MG63 (cell line): ENCODE measurements at regions not wholly inside any gene's neighbourhood (a gene's known extent, or its start where the extent isn't known, plus 50 kb on each side); places are given as distances from the start of the nearest gene placed in this dataset.

ENCODE experiments used
- DNase-seq: peaks from one replicate; pipeline ENCODE4 v3.0.0-alpha.2; 2020
- H3K27me3 ChIP-seq: fragments of 250-450 bp; sonication (Bioruptor Pico); 2 replicates; pipeline ENCODE4 v1.5.1; 2020; ENCODE audit warnings: mild to moderate bottlenecking, moderate library complexity
- H3K36me3 ChIP-seq: fragments of 250-450 bp; sonication (Bioruptor Pico); 2 replicates; pipeline ENCODE4 v1.5.1; 2020; ENCODE audit warnings: mild to moderate bottlenecking, moderate library complexity
- H3K4me3 ChIP-seq: fragments of 250-450 bp; sonication (Bioruptor Pico); 2 replicates; pipeline ENCODE4 v1.5.1; 2020; ENCODE audit warnings: mild to moderate bottlenecking, moderate library complexity
- H3K9me3 ChIP-seq: fragments of 250-450 bp; sonication (Bioruptor Pico); 2 replicates; pipeline ENCODE4 v1.5.1; 2020; ENCODE audit warnings: mild to moderate bottlenecking, moderate library complexity

GRCh38 chr2:12795851-12796250, 79.1 kb downstream of the TRIB2 start:
- Histone ChIP-seq H3K27me3 (no peaks in the 10 kb centered on the region), H3K36me3 (no peaks in the 10 kb centered on the region), H3K9me3 (peaks cover 35% of the 10 kb centered on the region), H3K4me3 (no peak overlapping the region)
- DNase-seq: no peak

GRCh38 chr2:12796657-12797056, 79.9 kb downstream of the TRIB2 start:
- Histone ChIP-seq H3K36me3 (no peaks in the 10 kb centered on the region), H3K9me3 (peaks cover 42% of the 10 kb centered on the region), H3K27me3 (no peaks in the 10 kb centered on the region), H3K4me3 (no peak overlapping the region)
- DNase-seq: no peak

- Histone ChIP-seq H3K9me3 (peaks cover 49% of the 10 kb centered on the region), H3K4me3 (no peak overlapping the region), H3K36me3 (no peaks in the 10 kb centered on the region), H3K27me3 (no peaks in the 10 kb centered on the region)
- no peak for DNase-seq
Observed at GRCh38 chr2:12797815-12798214, 81.1 kb downstream of the TRIB2 start.

- peaks cover 40% of the 10 kb centered on the region for H3K9me3 ChIP-seq
- no peaks in the 10 kb centered on the region for H3K36me3 ChIP-seq
- no peak overlapping the region for H3K4me3 ChIP-seq
- DNase-seq: no peak
- H3K27me3 ChIP-seq: no peaks in the 10 kb centered on the region
Observed at GRCh38 chr2:12803607-12804006, 86.9 kb downstream of the TRIB2 start.

- DNase-seq: no peak
- no peak overlapping the region for H3K4me3 ChIP-seq
- peaks cover 33% of the 10 kb centered on the region for H3K9me3 ChIP-seq
- H3K36me3 ChIP-seq: no peaks in the 10 kb centered on the region
- H3K27me3 ChIP-seq: no peaks in the 10 kb centered on the region
Observed at GRCh38 chr2:12804091-12804856, 87.5 kb downstream of the TRIB2 start.

GRCh38 chr2:12805033-12805432, 88.3 kb downstream of the TRIB2 start:
- no peak for DNase-seq
- H3K27me3 ChIP-seq: no peaks in the 10 kb centered on the region
- no peak overlapping the region for H3K4me3 ChIP-seq
- H3K36me3 ChIP-seq: no peaks in the 10 kb centered on the region
- H3K9me3 ChIP-seq: peaks cover 31% of the 10 kb centered on the region

GRCh38 chr2:12806549-12807242, 90.0 kb downstream of the TRIB2 start:
- H3K27me3 ChIP-seq: no peaks in the 10 kb centered on the region

GRCh38 chr2:12807907-12808810, 91.4 kb downstream of the TRIB2 start:
- no peak for DNase-seq
- Histone ChIP-seq H3K4me3 (no peak overlapping the region), H3K36me3 (no peaks in the 10 kb centered on the region), H3K9me3 (no peaks in the 10 kb centered on the region; the same call in 1 of the 2 replicates), H3K27me3 (no peaks in the 10 kb centered on the region)

More at GRCh38 chr2:12806549-12807242, 90.0 kb downstream of the TRIB2 start:
- Histone ChIP-seq H3K36me3 (no peaks in the 10 kb centered on the region), H3K9me3 (peaks cover 15% of the 10 kb centered on the region), H3K4me3 (no peak overlapping the region)
- DNase-seq: no peak

GRCh38 chr2:12809526-12809925, 92.8 kb downstream of the TRIB2 start:
- peak; percentile 50 for DNase-seq
- no peaks in the 10 kb centered on the region for H3K27me3 ChIP-seq
- H3K9me3 ChIP-seq: no peaks in the 10 kb centered on the region; the same call in 1 of the 2 replicates
- no peak overlapping the region for H3K4me3 ChIP-seq
- H3K36me3 ChIP-seq: no peaks in the 10 kb centered on the region

- Histone ChIP-seq H3K9me3 (peaks cover 4% of the 10 kb centered on the region), H3K36me3 (peaks cover 3% of the 10 kb centered on the region), H3K4me3 (no peak overlapping the region), H3K27me3 (no peaks in the 10 kb centered on the region)
- DNase-seq: no peak
Observed at GRCh38 chr2:12811916-12812315, 95.2 kb downstream of the TRIB2 start.

- peaks cover 11% of the 10 kb centered on the region for H3K36me3 ChIP-seq
- no peak for DNase-seq
- no peak overlapping the region for H3K4me3 ChIP-seq
- H3K9me3 ChIP-seq: peaks cover 15% of the 10 kb centered on the region
- H3K27me3 ChIP-seq: no peaks in the 10 kb centered on the region
Observed at GRCh38 chr2:12813166-12813565, 96.4 kb downstream of the TRIB2 start.

- H3K27me3 ChIP-seq: no peaks in the 10 kb centered on the region
- peak; percentile 68 for DNase-seq
- no peak overlapping the region for H3K4me3 ChIP-seq
- peaks cover 15% of the 10 kb centered on the region for H3K9me3 ChIP-seq
- H3K36me3 ChIP-seq: peaks cover 11% of the 10 kb centered on the region
Observed at GRCh38 chr2:12816379-12817306, 99.9 kb downstream of the TRIB2 start.

GRCh38 chr2:12817870-12818269, 101.1 kb downstream of the TRIB2 start:
- no peaks in the 10 kb centered on the region for H3K27me3 ChIP-seq
- no peak for DNase-seq
- H3K9me3 ChIP-seq: peaks cover 15% of the 10 kb centered on the region
- H3K4me3 ChIP-seq: no peak overlapping the region
- H3K36me3 ChIP-seq: peaks cover 11% of the 10 kb centered on the region

- peak; percentile 34 for DNase-seq
- no peak overlapping the region for H3K4me3 ChIP-seq
- H3K27me3 ChIP-seq: no peaks in the 10 kb centered on the region
- H3K36me3 ChIP-seq: peaks cover 11% of the 10 kb centered on the region
- H3K9me3 ChIP-seq: peaks cover 15% of the 10 kb centered on the region
Observed at GRCh38 chr2:12818416-12819102, 101.8 kb downstream of the TRIB2 start.

- Histone ChIP-seq H3K4me3 (no peak overlapping the region), H3K36me3 (peaks cover 11% of the 10 kb centered on the region)
Observed at GRCh38 chr2:12819103-12819475, 102.4 kb downstream of the TRIB2 start.

More at GRCh38 chr2:12819103-12819475, 102.4 kb downstream of the TRIB2 start:
- peak; percentile 100 for DNase-seq
- H3K27me3 ChIP-seq: no peaks in the 10 kb centered on the region
- H3K9me3 ChIP-seq: peaks cover 15% of the 10 kb centered on the region
